ENCODE measurements at regions not wholly inside any gene's neighbourhood (a gene's known extent, or its start where the extent isn't known, plus 50 kb on each side); places are given as distances from the start of the nearest gene placed in this dataset.
"Not testable (repeated sequence)": the region's sequence is repeated elsewhere in the genome, so short reads cannot be mapped to it uniquely, and the experiment has no call there.

- DNase-seq: no peak
These were observed 323.4 kb downstream of the CDH19 start for GRCh38 chr18:66280470-66280869.

DNA sequence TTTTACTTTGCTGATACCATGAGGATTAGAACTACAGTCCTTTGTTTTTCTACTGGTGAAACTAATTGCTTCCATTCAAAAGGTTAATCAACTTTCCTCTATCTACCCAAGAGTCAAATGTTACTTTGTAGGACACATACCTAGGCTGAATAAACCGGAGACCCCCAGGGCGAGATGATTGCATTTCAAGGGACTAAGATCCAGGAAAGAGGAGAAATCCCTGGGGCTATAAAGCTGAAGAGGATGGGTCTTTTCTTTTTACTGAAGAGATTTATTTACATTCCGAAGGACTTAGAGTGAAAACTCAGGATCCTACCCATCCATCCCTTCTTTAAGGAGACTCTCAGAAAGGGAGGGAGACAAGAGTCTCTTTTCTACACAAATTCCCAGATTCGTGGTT lies 331.9 kb downstream of the CDH19 start:
- no peak for DNase-seq

- DNase-seq: no peak
These were observed 339.8 kb downstream of the CDH19 start for GRCh38 chr18:66264130-66264529.

- no peak for DNase-seq
These were observed 349.8 kb downstream of the CDH19 start for GRCh38 chr18:66254121-66254520.

GRCh38 chr18:66252703-66253102 lies 351.2 kb downstream of the CDH19 start:
- DNase-seq: no peak

- no peak for DNase-seq
These were observed 368.7 kb downstream of the CDH19 start for GRCh38 chr18:66235206-66235605.

GRCh38 chr18:66226782-66227181 lies 377.1 kb downstream of the CDH19 start:
- DNase-seq: no peak

DNA sequence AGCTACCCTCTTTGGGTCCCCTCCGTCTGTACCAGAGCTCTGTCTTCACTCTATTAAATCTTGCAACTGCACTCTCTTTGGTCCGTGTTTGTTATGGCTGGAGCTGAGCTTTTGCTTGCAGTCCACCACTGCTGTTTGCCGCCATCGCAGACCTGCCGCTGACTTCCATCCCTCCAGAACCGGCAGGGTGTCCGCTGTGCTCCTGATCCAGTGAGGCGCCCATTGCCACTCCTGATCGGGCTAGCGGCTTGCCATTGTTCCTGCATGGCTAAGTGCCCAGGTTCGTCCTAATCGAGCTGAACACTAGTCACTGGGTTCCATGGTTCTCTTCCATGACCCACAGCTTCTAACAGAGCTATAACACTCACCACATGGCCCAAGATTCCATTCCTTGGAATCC lies 380.6 kb downstream of the CDH19 start:
- DNase-seq: not testable (repeated sequence)

GRCh38 chr18:66222174-66222573 lies 381.7 kb downstream of the CDH19 start:
- DNase-seq: no peak

DNA sequence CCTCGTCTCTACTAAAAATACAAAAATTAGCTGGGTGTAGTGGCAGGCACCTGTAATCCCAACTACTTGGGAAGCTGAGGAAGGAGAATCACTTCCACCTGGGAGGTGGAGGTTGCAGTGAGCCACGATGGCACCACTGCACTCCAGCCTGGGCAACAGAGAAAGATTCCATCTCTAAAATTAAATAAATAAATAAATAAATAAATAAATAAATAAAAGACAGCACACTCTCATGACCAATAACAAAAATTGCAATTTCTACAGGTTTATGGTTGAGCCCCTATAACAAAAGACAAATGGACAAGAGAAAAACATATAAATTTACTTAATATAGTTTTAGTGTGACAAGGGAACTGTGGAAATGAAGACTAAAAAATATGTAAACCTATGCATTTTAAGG lies 384.1 kb downstream of the CDH19 start:
- no peak for DNase-seq

DNA sequence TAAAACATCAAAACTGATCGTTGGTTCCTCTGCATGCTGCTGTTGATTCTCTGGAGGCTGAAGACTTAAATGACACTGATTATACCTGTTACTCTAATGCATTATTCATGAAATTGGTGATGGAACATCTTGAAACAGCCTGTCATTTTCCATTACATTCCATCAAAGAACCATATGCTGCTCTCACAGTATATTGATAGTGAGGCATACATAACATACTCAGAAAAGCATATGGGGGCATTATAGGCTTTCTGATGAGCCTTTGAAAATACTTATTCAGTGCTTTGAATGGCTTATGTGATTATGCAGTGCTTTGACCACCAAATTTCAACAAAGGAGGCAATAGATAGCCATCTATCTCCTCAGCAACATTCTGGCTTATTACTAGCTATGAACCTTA lies 392.1 kb downstream of the CDH19 start:
- no peak for DNase-seq

GRCh38 chr18:66210875-66211274 lies 393.0 kb downstream of the CDH19 start:
- no peak for DNase-seq

- no peak for DNase-seq
These were observed 394.2 kb downstream of the CDH19 start for GRCh38 chr18:66209656-66210055.

GRCh38 chr18:66196805-66197204 lies 407.1 kb downstream of the CDH19 start:
- DNase-seq: no peak

- no peak for DNase-seq
These were observed 410.0 kb downstream of the CDH19 start for GRCh38 chr18:66193938-66194337.

DNA sequence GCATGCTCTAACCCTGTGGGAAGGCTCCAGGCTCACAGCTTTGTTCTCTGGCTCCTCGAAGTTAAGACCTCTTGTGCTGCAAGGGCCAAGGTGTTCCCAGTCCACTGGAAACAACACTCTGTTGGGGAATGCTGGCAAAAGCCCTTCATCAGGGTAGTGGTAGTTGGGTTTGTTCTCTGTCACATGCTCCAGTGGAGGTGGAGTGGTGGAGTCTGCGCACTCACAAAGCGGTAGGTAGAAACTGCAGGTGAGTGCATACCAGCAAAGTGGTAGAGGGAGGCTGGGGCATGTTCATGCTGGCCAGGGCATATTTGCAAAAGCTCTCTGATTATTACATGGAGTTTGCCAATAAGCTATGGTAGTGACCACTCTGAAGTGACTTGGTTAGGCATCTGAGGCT lies 410.5 kb downstream of the CDH19 start:
- no peak for DNase-seq

DNA sequence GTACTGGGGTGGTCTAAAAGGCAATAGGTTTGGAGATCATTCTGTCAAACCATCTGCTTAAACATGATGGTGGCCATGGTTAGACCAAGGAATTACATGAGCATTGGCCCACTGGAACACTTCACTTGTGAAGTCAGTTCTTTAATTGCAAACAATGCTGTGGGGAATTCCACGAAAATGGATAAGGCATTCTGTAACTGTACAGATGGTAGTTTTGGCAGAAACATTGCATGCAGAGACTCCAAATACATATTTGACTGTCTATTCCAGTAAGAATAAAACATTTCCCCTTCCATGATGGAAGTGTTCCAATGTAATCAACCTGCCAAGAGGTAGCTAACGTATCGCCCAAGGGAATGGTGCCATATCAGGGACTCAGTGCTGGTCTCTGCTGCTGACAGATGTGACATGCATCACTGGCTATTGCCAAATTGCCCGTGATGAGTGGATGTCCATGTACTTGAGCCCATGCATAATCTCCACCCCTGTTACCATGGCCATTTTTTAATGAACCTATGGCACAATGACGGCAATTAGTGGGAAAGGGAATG lies 417.9 kb downstream of the CDH7 start:
- no peak for DNase-seq

GRCh38 chr18:66167829-66168684 lies 417.2 kb downstream of the CDH7 start:
- DNase-seq: no peak

DNA sequence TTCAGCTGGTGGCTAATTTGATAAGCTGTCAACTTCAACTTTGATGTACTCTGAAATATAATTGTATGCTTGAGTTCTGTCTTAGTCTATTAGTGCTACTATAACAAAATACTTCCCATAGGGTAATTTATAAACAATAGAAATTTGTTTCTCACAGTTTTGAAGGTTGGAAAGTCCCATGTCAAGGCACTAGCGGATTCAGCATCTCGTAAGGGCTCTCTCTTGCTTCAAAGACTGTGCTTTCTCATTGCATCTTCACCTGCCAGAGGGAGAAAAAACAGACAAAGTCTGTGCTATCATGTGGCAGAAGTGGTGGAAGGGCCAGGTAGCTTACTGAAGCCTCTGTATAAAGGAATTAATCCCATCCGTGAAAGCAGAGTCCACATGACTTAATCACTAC lies 409.2 kb downstream of the CDH7 start:
- no peak for DNase-seq

DNA sequence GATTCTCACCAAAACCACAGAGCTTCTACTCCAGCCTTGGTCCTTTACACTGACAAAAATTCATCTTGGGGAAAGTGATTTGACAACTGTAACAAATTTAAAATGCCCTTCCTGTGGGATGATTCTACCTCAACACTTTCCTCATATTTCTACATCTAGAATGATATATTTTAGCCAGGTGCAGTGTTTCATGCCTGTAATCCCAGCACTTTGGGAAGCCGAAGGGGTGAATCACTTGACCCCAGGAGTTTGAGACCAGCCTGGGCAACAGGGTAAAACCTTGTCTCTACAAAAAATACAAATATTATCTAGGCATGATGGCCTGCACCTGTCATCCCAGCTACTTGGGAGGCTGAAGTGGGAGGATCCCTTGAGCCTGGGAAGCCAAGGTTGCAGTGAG lies 408.6 kb downstream of the CDH7 start:
- DNase-seq: no peak

DNA sequence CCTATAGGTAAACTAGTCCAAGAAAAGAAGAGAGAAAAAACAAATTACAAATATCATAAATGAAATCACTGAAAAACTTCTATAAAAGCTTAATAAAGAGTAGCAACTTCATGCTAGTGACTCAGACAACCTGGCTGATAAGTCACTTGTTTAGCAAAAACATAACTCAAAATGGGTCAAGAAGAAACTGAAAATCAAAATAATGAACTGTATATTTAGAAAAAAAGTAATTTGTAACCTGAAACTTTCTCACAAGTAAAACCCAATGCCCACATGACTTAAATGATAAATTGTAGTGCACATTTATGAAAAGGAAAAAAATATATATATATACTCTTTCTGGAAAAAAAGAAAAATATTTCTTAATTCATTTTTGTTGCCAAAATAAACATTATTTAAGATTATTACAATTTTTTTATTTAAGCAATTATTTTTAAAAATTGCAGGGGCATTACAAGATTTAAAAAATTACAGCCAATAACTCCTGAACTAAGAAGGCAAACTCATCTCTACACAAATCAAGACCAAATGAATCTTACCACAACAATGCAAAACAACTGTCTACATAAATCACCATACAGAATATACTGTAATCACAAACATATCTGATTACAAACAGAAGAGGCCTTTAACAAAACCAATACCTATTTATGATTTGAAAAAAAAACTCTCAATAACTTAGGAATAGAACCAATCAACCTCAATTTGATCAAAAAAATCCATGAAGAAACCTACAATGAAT lies 406.3 kb downstream of the CDH7 start:
- no peak for DNase-seq

DNA sequence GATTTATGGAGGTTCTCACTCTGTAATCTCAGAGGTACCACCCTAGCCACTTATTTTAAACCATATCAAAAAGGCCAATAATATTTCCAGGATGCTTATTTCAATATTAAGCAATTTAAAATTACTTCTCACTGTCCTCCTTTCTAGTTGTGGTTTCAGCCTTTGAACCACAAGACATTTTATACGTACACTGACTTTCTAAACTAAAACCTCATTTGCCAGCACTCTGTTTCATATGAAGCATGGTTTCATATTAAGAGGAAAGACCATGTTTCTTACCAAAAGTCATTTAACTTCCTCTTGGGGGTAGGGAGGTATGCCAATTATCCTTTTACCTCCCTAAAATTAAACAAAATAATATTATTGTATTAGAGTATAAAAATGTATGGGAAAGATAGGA lies 399.8 kb downstream of the CDH7 start:
- DNase-seq: no peak

- no peak for DNase-seq
These were observed 392.2 kb downstream of the CDH7 start for GRCh38 chr18:66143029-66143428.

DNA sequence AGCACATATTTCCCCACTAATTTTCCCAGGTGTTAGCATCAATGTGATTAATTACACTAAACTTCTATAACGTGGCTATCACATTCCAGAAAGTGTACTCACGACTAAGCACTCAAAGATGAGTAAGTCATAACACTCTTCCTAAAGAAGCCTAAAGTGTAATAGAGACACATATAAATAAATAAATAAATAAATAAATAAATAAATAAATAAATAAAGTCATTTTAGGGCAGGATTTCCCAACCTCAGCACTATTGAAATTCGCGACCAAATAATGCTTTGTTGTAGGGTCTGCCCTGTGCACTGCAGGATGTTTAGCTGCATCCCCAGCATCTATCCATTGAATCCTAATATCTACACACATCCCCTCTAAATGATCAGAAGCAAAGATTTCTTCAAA lies 390.9 kb downstream of the CDH7 start:
- no peak for DNase-seq
